NCI-H1105 (cell line): ENCODE measurements at regions not wholly inside any gene's neighbourhood (a gene's known extent, or its start where the extent isn't known, plus 50 kb on each side); places are given as distances from the start of the nearest gene placed in this dataset.

Experiments used
- DNase-seq: peaks from one replicate; lab custom pipeline; 2025; lab: John Stamatoyannopoulos, UW

DNA sequence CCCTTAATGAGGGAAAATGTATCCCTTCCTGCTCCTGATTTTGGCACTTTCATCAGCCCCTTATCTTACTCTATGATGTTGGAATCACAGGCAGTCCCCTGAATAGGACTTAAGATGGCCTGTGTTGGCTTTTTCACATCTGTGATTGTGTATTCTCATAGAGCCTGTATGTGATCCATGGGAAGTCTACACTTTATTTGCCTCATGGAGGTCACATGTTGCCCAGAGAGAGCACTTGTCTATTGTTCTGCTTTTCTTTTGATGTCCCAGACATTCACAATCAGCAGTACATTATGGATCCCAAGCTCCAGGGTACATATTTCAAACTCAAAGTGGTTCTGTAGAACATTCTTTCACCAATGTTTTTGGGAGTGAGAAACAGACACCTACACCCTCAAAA lies 885.2 kb upstream of the ADGRL2 start:
- no peak for DNase-seq

DNA sequence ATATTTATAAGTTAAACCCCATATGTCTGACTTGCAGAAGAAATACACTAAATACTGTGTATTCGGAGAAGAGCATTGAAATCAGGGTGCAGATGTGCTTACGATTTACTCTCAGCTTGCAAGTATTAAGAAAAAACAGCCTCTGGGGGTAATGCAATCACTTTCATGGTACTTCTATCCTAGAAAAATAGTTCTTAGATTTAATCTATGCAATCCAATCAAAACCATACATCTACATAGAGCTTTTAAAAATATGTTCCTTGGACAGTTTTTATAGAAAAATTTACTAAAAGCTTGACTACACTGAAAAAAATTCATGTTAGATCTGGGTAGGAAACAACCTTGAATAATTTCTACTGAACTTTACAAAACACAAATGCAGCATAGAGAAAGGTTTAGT lies 890.3 kb upstream of the ADGRL2 start:
- no peak for DNase-seq

DNA sequence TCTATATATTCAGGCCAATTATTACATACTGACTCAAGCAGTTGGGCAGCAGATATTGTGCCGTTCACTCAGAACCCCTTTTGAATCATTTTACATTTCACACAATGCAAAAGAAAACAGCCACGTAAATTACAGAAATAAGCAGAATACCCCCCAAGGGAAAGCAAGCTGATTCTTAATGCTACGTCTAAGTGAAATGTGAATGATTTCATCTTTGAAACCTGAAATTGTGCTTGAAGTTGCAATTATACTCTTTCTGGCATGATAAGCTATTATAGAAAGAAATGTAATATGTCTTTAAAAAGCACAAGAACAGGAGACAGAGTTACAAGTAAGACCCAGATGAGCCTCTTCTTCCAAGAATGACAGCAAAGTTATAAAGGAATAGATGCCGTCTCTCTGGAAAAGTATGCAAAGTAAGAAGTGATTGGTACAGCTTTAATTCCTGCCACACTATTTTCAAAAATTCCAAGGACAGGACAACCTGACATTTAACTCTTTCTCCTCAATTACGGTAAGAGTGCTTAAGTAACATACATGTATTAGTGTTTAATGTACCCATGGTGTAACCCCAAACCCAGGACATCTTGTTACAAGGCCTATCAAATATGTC lies 891.5 kb upstream of the ADGRL2 start:
- no peak for DNase-seq

DNA sequence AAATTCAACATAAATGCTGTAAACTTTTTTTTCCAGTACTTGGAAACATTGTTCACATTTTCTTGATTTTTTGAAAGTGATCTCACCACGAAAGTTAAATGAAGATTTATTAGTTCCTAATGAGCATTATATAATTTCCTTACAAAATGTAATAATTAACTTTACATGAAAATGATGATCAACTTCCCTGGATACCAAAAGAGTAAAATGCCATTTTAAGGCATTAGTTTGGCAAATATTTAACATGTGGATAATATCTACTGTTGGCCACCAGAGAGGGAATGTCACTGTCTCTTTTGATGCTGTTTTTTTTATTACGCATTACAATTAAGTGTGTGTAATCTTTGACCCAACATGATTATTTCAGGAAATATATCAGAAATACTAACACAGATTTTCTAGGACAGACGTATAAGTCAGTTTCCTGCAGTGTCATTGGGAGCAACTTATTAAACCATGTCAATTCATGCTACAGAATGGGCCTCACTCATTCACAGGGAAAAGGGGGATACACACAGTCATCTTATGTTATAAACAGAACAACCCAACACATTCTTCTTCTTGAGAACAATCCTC lies 903.9 kb upstream of the ADGRL2 start:
- DNase-seq = no peak

DNA sequence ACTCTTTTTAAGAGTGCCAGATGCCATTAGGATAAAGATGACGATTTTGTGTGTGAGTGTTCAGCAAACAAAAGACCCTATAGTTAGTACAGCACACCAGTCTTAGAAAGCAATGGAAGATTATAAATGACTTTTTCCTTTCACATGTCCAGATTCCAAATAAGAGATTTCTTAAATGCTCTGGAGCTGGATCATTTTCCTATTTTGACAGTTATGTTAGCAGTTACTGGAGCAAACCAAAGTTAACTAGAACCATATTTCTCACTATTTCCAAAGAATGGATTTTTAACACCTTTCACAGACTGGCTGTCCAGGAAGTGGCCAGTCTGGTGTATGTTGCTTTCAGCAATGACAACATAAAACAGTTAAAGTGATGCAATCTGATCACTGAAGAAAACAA lies 905.8 kb upstream of the ADGRL2 start:
- no peak for DNase-seq

DNA sequence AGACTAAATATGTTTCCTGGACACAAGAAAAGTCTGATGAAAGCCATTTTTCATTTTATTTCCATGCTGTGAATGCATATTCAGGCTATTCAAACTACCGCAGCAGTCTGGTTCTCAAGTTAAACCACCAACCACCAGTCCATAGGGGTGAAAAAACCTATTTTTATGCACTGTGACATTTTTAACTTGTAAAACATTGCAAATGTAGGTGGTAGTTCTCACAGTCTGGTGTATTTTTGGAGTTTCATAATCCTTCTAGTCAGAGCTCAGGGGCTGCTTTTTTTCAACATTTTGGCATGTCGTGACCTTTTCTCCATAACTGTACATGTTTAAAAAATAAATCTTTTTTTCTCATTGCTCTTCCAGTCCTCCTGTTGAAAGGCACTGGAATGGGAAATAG lies 907.6 kb upstream of the ADGRL2 start:
- DNase-seq = no peak

DNA sequence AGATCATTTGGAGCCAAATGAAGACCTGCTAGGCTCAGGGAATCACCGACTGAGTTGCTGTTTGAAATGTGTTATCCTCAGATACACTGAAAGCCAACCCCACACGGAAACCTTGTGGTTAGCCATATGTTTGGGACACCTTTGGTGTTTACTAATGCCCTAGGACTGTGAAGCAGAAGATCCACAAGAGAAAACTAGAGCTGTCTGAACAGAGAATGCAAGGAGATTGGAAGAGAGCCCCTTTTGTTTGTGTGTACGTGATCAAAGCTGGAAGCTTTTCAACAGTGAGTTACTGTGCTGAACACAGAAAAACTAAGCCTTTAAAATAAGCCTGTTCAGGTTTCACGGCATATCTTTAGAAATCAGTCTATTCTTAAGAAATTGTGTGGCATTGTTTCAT lies 908.2 kb upstream of the ADGRL2 start:
- DNase-seq = no peak

DNA sequence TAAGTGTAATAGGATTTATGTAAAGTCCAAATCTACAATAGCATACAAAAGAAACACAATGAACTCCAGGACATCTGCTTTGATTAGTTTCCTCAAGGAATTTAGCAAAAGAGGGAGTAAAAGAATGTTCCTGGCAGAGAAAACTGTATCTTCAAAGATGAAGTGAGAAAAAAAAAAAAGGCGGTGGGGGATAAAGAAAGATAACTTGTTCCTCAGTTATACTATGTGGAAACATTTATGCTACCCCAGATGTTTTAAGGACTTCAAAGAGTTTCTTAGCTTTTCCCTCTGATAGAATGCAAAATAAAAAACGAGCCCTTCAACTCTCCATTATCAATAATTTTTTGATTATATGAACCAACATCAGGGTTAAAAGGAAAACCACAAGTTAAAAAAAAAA lies 908.9 kb upstream of the ADGRL2 start:
- DNase-seq = no peak

DNA sequence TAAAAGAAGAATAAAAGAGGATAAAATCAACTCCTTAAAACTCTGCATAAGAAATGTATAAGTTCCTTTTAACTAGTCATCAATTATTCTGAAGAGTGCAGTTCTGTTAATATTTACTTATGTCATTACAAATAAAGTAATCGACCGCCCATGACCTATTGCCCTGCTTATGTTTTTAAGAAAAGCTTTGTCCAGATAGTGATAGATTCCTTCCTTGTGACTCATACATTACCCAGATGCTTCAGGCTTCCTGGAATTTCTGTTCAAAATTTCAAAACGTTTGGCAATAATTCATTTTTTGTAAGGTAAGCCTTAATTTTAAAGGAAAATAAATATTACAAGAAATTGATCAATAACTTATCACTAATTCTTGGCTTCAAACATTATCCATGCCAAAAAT lies 918.2 kb upstream of the ADGRL2 start:
- DNase-seq = no peak

DNA sequence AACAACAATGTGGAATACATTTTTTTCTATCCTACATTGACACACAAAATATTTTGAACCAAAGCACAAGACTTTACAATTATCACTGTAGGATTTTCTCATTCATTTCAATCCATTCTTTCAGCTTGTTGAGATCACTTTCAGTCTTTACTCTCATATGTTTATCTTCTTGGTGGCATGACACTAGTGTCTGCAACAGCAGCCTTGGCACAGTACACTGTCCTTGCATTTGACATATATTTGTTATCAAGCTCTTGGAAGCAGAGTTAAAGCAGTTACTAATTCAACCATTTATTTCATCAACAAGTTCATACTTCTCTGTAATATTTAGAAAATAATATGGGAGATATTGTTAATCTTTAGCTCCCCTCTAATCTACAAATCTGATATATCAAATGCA lies 922.4 kb upstream of the ADGRL2 start:
- no peak for DNase-seq

DNA sequence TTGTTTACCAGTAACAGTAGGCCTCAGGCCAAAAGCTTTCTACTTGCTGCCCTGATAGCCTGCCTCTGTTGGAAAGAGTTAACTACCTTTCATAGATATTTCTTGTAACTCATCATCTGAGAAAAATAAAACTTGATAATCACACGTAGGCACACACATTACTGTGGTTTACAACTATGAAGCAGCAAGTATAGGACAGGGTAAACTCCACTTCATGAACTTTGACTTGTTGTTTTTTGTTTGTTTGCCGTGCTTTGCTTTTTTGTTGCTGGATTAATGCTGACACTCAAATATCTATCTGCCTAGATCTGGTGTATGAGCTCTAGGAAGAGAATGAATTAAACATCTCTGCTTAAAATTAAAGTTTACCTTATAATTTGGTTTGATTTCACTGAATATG lies 924.7 kb upstream of the ADGRL2 start:
- no peak for DNase-seq

DNA sequence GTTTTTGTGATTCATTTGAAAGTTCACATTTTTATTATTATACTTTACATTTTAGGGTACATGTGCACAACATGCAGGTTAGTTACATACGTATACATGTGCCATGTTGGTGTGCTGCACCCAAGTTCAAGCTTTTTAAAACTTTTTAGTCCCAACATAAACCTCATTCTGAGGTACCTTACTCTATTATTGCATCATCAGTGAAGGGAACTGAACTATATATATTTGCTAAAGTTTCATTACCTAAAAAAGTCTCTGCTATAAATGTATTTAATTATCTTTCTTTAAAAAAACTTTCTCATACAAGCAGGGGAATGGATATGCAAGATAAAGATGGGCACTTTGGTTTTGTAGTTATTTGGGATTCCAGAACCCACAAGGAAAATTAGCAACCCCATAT lies 931.4 kb upstream of the ADGRL2 start:
- no peak for DNase-seq

DNA sequence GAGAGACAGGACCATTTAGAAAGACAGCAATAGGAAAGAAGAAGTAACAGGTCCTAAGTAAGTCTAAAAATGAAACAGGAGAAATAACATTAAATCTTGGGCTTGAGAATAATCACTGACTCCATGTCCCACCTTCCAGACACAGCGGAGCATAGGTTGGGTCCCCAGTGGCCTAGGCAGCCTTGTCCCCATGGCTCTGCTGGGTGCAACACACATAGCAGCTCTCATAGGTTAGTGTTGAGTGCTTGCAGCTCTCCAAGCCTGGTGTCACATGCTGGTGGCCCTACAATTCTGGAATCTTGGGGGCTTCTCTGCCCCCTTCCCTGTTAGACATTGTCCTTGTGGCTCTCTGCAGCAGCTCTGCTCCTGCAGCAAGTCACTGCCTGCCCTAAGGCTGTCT lies 952.8 kb upstream of the ADGRL2 start:
- no peak for DNase-seq

DNA sequence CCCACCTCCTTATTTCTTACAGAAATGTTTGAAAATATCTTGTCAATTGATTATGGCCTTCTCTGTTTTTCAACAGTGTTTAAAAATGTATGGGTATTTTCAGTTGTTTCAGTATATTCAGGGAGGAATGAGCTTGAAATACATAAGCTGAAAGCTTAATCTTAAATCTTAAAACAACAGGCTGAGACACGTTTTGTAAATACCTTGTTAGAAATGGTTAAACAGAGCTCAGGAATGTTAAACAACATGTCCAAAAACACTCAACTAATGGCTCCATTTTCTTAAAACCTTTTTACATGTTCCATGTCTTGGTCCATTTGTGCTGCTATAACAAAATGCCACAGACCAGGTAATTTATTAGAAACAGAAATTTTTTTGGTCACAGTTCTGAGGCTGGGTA lies 953.8 kb upstream of the ADGRL2 start:
- no peak for DNase-seq

DNA sequence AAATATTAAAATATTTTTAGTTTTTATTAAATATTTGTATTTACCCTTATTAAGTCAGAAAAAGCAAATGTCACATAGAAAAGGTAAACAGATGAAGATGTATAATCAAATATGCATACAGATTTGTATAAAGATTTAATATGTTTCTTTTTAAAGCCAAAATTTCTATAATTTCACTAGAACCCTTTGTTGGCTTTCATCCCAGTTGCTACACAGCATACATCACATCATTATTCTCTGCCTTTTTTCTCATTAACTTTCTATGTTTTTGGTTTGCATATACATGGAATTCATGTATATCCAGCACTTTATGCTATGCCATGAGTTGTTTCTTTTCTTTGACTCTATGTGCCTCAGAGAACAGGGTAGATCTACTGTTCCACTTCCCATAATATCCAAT lies 957.9 kb upstream of the ADGRL2 start:
- no peak for DNase-seq

DNA sequence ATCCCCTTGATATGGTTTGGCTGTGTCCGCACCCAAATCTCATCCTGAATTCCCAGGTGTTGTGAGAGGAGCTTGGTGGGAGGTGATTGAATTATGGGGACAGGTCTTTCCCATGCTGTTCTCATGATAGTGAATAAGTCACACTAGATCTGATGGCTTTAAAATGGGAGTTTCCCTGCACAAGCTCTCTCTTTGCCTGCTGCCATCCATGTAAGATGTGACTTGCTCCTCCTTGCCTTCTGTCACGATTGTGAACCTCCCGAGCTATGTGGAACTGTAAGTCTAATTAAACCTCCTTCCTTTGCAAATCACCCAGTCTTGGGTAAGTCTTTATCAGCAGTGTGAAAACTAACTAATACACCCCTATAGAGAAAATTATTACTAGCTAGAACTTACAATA lies 959.5 kb upstream of the ADGRL2 start:
- no peak for DNase-seq

DNA sequence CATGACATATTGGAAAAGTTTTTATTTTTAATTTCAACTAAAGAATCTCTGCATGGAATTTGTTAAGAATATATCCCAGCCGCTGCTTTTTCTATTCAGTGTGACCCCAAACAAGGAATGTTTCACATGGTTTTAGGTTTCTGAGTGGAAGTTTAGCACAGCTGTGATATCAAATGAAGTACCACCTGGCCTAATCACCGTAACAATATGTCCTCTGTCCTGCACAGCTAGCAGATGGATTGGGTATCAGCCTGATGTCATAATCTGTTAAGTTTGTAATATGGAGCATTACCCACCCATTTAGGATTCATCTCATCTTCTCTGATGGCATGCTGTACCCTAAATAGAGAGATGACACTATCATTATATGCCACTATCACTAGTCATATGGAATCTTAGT lies 963.7 kb upstream of the ADGRL2 start:
- DNase-seq = no peak

DNA sequence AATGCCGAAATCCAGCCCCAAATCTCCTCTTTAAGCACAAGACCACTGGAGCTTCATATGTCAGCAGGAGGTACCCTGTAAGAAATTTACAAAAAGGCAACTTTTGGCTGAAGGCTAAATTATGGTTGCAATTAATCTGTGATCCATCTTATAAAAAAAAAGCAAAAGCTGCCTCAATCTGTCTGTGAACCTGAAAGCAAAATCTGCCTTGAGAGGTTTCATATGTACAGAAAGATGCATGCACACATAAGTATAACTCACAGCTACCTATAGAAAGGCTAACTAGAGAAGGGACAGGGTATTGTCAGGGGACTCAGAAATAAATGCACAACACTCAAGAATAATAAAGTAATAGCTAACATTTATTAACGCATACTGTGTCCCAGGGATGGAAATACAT lies 964.2 kb upstream of the ADGRL2 start:
- DNase-seq = no peak

DNA sequence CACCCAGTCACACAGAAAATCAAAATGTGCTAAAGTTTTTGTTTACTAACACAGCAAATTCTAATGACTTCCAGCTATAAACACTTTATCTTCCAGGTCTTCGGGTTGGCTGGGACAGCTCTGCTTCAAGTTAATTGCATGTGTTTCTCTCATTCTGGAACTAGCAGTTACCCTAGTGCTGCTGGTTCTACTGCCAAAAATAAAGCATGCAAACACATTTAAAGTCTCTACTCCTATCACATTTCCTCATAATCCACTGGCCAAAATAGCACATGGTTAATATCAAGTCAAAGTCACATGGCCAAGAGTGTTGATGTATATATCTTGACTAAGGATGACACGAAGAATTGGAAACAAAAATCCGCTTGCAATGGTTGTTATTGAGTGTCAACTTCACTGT lies 973.1 kb upstream of the ADGRL2 start:
- DNase-seq = no peak

DNA sequence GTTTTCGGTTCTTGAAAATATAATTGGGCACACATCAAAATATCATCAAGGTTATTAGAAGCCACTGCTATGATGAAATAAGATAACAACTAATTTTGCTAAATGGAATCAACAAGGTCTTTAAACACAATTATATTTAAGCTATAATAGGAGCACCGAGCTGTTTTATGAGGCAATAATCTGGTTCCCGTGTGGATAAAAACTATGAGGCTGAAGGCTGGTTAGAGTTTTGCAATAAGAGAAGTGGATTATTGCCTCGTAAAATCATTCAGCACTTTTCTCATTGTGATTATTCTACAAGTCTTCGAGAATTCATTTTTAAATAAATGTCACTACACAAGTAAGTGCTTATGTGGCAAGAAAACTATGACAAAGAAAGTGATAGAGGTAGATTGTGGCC lies 975.7 kb upstream of the ADGRL2 start:
- DNase-seq = no peak

DNA sequence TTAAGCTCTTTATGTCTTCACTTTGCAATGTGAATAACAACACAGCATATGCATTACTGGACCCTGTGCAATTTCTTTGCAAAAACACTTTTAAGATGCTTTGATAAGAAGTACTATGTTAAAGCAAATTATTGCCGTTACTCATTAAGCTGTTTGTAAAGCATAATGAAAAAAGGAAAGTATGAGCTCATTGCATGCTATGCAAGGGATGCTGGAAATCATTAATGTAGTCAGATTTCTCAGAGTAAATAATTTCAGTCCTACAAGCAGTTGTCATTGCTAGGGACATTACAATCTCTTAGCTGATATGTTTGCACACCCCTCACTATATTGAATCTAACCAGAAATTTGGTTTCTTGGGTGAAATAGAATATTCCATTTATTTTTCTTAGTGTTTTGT lies 982.5 kb upstream of the ADGRL2 start:
- no peak for DNase-seq

DNA sequence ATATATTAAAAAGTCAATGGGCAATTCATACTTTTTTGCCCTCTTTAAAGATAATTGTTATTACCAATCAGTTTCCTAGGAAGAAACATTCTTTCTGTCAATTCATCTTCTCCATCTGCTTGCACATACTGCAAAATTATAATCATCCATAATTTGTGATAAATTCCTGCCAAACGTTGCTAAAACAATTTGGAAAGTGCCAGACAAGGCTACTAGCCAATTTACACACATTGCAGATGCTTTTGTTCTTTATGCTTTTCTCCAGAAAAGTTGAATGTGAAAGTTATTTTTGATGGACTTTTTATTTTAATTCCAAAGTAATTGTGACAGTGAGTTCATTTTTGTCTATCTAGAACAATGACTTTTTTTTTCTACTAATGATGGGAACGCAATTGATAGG lies 992.8 kb upstream of the ADGRL2 start:
- no peak for DNase-seq

DNA sequence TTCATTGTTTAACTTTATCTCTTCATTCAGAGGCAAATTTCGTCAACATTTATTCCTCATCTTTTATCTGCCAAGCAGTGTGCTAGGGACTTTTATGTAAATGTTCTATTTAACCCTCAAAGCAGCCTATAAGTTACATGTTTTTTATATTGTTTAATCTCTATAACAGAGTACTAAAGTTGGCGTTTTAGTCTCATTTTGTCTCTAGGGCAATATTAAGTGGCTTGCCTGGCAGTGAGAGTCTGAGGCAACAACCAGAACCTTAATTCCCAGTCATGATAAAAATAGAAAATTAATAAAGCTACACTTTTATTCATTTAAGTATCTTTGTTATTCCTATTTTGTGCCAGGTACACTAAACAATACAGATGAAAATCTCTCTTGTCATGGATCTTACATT lies 994.3 kb upstream of the ADGRL2 start:
- no peak for DNase-seq

DNA sequence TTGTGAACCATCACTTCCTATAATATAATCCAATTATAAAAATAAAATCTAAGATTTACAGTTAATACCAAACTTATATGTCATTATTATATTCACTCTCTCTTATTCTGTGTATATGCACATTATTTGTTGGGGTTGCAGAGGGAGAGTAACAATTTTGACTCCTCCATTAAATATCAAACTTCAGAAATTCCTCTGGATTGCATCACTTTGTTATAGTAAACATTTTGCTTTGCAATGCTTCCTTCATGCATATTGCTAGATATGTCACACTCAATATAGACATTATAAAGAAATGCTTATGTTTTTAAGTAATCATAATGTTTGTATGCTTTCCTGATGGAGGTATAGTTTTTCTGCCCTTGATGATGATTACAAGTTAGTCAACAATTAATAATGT lies 999.0 kb upstream of the ADGRL2 start:
- DNase-seq = no peak

DNA sequence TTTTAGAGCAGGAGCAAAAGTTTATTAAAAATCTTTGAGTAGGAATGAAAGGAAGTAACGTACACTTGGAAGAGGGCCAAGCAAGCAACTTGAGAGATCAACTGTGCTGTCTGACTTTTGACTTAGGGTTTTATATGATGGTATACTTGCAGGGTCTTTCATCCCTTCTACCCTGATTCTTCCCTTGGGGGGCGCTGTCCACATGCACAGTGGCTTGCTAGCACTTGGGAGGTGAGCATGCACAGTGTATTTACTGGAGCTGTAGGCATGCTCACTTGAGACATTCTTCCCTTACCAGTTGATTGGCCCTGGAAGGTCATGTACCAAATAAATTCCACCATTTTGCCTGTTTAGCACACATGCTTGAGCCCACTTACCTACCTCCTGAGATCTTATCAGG lies 1001.3 kb upstream of the ADGRL2 start:
- no peak for DNase-seq
